Activated B cell treated with CpG ODN at 0.5 μM for 24 hours (primary cell): ENCODE measurements at regions not wholly inside any gene's neighbourhood (a gene's known extent, or its start where the extent isn't known, plus 50 kb on each side); places are given as distances from the start of the nearest gene placed in this dataset.

Experiments used
- ATAC-seq: fragments of 200-7000 bp; cut with Tn5 transposase; one replicate; pipeline ENCODE4 v1.10.0; 2021; ENCODE audit warnings: low read depth, mild to moderate bottlenecking, moderate library complexity
- CTCF ChIA-PET: fragments of 350-600 bp; sonication (Branson Sonifier 250); formaldehyde crosslinking; loops from one replicate; lab custom pipeline; 2021; ENCODE audit warnings: antibody characterized with exemption; lab: Charles Lee
- POLR2A ChIA-PET: fragments of 350-600 bp; sonication (Branson Sonifier 250); formaldehyde crosslinking; loops from one replicate; lab custom pipeline; 2021; ENCODE audit warnings: antibody characterized with exemption; lab: Charles Lee
- DNase-seq: peaks from one replicate; pipeline ENCODE4 v3.0.0; 2022
- H3K27ac Mint-ChIP-seq: one replicate; pipeline ENCODE4 v1.8.0; 2020; ENCODE audit warnings: mixed read lengths
- H3K27me3 Mint-ChIP-seq: one replicate; pipeline ENCODE4 v1.8.0; 2021; ENCODE audit warnings: mixed read lengths
- H3K36me3 Mint-ChIP-seq: one replicate; pipeline ENCODE4 v1.8.0; 2021; ENCODE audit warnings: low read depth, mixed read lengths
- H3K4me1 Mint-ChIP-seq: one replicate; pipeline ENCODE4 v1.8.0; 2021; ENCODE audit warnings: mixed read lengths
- H3K4me3 Mint-ChIP-seq: one replicate; pipeline ENCODE4 v1.8.0; 2020; ENCODE audit warnings: mild to moderate bottlenecking, mixed read lengths
- H3K9me3 Mint-ChIP-seq: one replicate; pipeline ENCODE4 v1.8.0; 2020; ENCODE audit warnings: mixed read lengths
- intact Hi-C: fragments of 100-400 bp; cut with micrococcal nuclease; formaldehyde crosslinking; loops from one replicate; pipeline ENCODE4 v1.15.1; 2024
- TF ChIP-seq, protein P1 (sequence below): fragments of 200-600 bp; IDR thresholded peaks from one replicate; pipeline ENCODE4 v1.8.0; 2022; ENCODE audit warnings: antibody characterized with exemption, mild to moderate bottlenecking

DNA sequence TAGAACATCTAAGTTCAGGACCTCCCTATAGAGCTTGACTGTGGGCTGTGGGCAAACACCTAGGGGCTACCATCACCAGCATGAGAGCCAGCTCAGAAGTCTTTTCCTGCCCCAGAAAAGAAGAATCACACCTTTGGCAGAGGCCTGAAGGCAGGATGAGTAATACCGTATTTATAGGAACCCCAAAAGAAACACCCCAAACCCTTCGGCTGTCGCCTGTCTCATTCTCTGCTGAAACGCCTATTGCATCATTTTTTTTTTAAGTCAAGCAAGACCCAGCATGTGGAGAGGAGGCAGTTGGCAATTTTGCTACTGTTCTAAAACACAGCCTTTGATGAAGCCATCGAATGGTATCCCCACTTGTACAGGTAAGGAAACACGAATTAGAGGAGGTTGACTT, 436.4 kb downstream of the TFAP2A start:
- H3K4me3 Mint-ChIP-seq, result no peak overlapping the region
- intact Hi-C loops, result no loop called here
- ATAC-seq (no peak), DNase-seq (no peak)
- H3K4me1 Mint-ChIP-seq, result no peaks in the 10 kb centered on the region
- POLR2A ChIA-PET, result no interaction called here
- no peak overlapping the region for H3K27ac Mint-ChIP-seq
- no peaks in the 10 kb centered on the region for H3K27me3 Mint-ChIP-seq
- CTCF ChIA-PET, result no interaction called here
- TF ChIP-seq, protein P1, sequence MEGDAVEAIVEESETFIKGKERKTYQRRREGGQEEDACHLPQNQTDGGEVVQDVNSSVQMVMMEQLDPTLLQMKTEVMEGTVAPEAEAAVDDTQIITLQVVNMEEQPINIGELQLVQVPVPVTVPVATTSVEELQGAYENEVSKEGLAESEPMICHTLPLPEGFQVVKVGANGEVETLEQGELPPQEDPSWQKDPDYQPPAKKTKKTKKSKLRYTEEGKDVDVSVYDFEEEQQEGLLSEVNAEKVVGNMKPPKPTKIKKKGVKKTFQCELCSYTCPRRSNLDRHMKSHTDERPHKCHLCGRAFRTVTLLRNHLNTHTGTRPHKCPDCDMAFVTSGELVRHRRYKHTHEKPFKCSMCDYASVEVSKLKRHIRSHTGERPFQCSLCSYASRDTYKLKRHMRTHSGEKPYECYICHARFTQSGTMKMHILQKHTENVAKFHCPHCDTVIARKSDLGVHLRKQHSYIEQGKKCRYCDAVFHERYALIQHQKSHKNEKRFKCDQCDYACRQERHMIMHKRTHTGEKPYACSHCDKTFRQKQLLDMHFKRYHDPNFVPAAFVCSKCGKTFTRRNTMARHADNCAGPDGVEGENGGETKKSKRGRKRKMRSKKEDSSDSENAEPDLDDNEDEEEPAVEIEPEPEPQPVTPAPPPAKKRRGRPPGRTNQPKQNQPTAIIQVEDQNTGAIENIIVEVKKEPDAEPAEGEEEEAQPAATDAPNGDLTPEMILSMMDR, result no peak
- no peaks in the 10 kb centered on the region for H3K9me3 Mint-ChIP-seq
- no peaks in the 10 kb centered on the region for H3K36me3 Mint-ChIP-seq

DNA sequence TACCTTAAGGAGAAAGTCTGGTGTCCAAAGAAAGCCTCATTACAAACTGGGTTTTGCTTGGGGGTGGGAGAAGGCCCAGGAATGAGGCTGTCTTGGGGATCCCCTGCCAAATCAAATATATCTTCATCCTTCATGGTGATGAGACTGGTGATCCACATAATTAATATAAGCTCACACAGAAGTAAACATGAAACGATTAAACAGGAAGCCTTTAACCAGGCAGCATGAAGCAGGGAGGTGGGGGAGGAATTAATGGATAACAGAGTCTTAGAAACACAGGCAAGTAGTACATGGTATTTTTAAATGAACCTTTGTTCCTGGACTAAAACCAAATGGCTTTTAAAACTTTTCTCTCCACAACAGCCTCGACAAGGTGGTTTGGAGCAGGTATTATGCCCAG, 437.5 kb downstream of the TFAP2A start:
- ATAC-seq, result no peak
- no peaks in the 10 kb centered on the region for H3K4me1 Mint-ChIP-seq
- H3K9me3 Mint-ChIP-seq, result no peaks in the 10 kb centered on the region
- H3K27me3 Mint-ChIP-seq, result no peaks in the 10 kb centered on the region
- ChIA-PET CTCF (no interaction called here), POLR2A (no interaction called here)
- intact Hi-C loops, result no loop called here
- H3K4me3 Mint-ChIP-seq, result no peak overlapping the region
- DNase-seq, result no peak
- H3K27ac Mint-ChIP-seq, result no peak overlapping the region
- no peaks in the 10 kb centered on the region for H3K36me3 Mint-ChIP-seq
- TF ChIP-seq, protein P1, result no peak

DNA sequence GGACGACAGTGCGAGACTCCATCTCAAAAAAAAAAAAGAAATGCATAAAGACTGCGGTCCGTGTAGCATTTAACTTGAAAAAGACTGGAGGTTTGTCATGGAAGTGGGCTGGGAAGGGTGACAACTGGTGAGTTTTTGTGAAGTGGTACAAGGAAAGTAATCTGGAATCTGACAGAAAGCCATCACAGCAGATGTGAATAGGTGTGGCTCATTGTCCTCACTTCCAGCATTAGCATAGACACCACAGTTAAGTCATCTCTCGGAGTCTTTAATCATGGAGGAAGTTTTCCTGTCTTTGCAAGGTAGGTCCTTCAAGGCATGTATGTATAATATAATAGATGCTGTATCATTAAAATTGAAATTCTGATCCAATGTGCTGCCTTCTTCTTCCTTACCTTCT, 453.2 kb downstream of the TFAP2A start:
- POLR2A ChIA-PET, result no interaction called here
- Mint-ChIP-seq H3K4me1 (no peaks in the 10 kb centered on the region), H3K27ac (no peak overlapping the region), H3K36me3 (no peaks in the 10 kb centered on the region), H3K9me3 (peaks cover 4% of the 10 kb centered on the region), H3K27me3 (no peaks in the 10 kb centered on the region), H3K4me3 (no peak overlapping the region)
- TF ChIP-seq, protein P1, result no peak
- CTCF ChIA-PET, result no interaction called here
- no peak for DNase-seq
- no peak for ATAC-seq
- intact Hi-C loops, result no loop called here

DNA sequence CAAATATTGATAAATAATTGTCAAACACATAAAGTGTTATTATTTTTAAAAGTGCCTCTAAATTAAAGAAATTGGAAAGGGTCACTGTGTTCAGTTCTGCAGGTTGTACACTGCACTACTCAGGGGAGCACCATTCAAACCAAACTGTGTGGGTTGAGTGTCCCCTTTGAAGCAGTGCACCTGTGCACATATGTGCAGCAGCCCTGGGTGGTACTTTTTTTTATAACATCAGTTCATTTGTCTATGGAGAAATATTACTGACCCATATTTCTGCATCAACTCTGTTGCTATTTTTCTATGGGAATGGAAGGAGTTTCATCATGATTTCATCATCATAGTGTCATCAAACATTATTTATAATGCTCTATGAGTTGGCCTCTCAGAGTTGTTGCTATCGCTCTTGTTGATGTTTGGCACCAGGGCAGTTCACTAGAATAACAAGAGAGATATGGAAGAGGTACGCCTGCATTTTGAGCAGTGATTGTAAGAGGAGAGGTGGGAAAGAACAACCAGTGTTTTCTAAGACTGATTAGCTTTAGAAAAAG, 457.6 kb downstream of the TFAP2A start:
- TF ChIP-seq, protein P1, result no peak
- Mint-ChIP-seq H3K9me3 (peaks cover 5% of the 10 kb centered on the region), H3K4me1 (no peaks in the 10 kb centered on the region), H3K36me3 (no peaks in the 10 kb centered on the region), H3K27ac (no peak overlapping the region), H3K27me3 (no peaks in the 10 kb centered on the region), H3K4me3 (no peak overlapping the region)
- ChIA-PET CTCF (no interaction called here), POLR2A (no interaction called here)
- no peak for ATAC-seq
- intact Hi-C loops, result no loop called here
- DNase-seq, result no peak

DNA sequence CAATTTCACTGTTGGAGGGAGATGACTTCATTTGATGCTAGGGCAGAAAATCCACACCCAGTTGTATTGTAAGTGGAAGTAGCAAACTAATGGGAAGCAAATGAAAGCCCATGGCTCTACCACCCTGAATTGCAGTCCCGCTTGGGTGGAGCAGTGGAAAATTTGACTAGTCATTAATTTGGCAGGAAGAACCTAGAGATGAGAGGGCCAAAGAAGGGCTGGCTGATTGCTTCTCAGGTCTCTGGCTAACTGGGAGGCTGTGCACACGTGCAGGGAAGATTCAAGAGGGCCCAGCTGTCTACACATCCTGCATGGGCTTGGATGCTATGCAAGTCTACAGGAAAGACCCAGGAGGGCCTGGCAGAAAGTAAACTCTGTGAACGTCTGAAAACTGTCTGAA, 466.2 kb downstream of the TFAP2A start:
- TF ChIP-seq, protein P1, result no peak
- no peaks in the 10 kb centered on the region for H3K36me3 Mint-ChIP-seq
- DNase-seq (no peak), ATAC-seq (no peak)
- no peaks in the 10 kb centered on the region for H3K4me1 Mint-ChIP-seq
- CTCF ChIA-PET, result no interaction called here
- no peak overlapping the region for H3K27ac Mint-ChIP-seq
- no peak overlapping the region for H3K4me3 Mint-ChIP-seq
- no peaks in the 10 kb centered on the region for H3K27me3 Mint-ChIP-seq
- H3K9me3 Mint-ChIP-seq, result peaks cover 10% of the 10 kb centered on the region
- intact Hi-C loops, result no loop called here
- POLR2A ChIA-PET, result no interaction called here
